ENCODE measurements at regions not wholly inside any gene's neighbourhood (a gene's known extent, or its start where the extent isn't known, plus 50 kb on each side); places are given as distances from the start of the nearest gene placed in this dataset.
"Not testable (repeated sequence)": the region's sequence is repeated elsewhere in the genome, so short reads cannot be mapped to it uniquely, and the experiment has no call there.

DNA sequence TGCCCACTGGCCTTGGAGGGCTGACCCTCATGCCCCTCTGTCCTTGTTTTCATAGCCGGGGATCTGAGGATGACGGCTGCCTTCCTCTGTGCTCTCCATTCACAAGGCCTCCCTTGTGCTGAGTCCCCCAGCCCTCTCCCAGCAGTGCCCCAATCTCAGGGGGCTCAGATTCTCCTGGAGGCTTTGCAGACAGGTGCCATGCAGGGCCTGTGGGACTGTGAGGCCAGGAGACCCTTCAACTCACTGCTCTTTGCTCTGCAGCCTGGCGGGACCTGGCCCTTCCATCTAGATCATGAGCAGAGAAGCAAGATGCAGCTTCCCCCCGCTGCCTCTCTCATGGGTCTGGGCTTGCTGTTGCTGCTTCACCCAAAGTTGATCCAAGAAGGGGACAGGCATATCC is 356.0 kb downstream of the BCL11B start:
- no peak for DNase-seq (ENCODE audit: low read depth)

DNA sequence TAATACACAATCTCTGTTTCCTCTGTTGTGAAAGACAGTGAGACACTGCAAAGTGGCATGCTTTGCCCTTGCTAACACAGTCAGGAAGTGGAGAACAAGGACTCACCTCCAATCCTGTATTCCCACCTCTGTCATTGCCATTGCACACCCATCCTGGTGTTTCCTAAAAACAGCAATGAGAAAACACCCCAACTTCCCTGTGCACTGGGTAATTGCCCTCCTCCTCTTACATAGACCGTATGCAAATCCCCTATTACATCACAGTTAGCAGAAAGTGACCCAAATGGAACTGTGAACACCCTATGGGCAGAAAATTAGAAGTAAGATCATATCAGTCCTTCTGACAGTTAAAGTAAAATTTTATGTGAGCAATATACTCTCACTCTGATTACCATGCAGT is 355.5 kb downstream of the BCL11B start:
- DNase-seq (ENCODE audit: low read depth): no peak

DNA sequence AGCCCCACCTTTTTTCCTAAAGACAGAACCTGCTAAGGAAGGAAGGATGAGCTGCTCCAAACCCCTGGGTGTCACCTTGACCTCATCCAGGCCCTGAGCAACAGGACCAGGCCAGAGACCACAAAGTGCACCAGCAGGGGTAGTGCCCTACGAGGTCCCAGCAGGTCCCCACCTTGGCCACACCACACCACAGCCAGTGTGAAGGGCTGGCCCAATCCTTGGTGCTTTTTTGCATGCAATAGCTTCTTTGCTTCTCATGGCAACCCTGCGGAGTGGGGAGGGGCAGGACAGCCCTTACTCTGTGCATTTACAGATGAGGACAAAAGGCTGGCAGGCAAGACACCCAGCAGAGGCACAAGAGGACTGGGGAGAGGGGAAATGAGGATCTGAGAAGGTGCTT is 352.6 kb downstream of the BCL11B start:
- DNase-seq (ENCODE audit: low read depth): no peak

GRCh38 chr14:98921306-98921705 is 350.7 kb downstream of the BCL11B start:
- DNase-seq (ENCODE audit: low read depth): not testable (repeated sequence)

GRCh38 chr14:98923596-98923995 is 348.4 kb downstream of the BCL11B start:
- no peak for DNase-seq (ENCODE audit: low read depth)

GRCh38 chr14:98924046-98924445 is 348.0 kb downstream of the BCL11B start:
- no peak for DNase-seq (ENCODE audit: low read depth)

DNA sequence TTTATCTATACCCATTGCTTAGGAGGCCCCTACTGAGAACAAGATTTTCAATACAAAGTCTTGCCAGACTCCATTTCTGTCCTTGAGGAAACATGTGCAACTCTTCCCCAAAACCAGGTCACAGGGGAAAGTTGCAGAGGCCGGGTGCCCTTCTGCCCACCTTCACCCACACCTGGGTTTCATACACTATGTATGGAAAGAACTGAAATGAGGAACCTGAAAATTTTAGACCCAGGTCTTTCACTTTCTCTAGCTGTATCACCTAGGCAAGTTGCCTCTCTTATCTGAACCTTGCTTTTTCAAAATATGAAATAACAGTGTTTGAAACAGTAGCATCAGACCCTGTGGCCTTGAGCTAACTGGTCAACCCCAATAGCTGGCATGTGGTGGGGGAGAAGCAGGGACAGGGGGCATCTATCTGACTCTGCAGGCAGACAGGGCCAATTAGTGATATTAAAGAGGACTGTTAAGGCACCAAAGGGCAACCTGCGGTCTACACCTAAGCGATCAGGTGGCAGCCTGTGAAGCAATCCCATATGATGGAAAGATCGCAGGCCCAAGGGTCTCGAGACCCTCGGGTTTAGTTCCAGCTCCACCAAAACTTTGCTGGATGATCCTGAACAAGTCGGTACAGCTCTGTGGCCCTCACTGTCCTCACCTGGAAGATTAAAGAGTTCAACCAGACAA is 346.5 kb downstream of the BCL11B start:
- DNase-seq (ENCODE audit: low read depth): no peak

DNA sequence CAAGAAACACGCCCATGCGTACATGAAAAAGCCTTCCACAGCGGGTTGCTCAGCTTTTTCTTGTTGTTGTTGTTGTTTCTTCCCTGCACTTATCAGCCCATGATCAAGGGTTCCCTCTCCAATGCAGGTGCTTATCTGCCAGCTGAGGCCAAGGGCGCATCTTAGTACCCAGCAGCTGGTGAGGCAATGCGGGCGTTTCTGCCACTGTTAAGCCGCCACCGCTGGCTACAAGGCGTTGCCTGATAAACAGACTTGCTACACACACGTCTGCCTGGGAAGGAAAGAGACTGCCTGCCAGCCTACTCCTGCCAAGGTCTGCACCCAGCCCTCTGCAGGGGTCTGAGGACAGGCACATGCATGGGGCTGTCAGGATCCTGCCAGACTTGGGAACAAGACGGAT is 345.9 kb downstream of the BCL11B start:
- no peak for DNase-seq (ENCODE audit: low read depth)

GRCh38 chr14:98926801-98927200 is 345.2 kb downstream of the BCL11B start:
- DNase-seq (ENCODE audit: low read depth): no peak

DNA sequence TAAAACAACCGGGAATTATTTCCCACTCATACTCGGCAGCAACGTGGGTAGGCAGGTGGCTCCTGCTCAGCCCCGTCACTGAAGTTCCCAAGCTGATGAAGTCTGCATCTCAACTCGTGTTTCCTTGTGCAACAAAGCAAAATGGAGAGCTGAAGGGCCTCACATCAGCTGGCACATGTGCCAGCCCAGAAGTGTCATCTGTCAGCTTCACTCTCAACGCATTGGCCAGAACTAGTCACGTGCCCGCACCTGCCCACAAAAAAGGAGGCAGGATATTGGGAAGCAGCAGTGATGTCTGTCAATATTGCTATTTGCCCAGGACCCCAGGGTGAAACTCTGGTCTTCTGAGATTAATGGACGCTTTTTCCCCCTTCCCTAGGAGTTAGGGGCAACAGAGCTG is 344.0 kb downstream of the BCL11B start:
- DNase-seq (ENCODE audit: low read depth): no peak

DNA sequence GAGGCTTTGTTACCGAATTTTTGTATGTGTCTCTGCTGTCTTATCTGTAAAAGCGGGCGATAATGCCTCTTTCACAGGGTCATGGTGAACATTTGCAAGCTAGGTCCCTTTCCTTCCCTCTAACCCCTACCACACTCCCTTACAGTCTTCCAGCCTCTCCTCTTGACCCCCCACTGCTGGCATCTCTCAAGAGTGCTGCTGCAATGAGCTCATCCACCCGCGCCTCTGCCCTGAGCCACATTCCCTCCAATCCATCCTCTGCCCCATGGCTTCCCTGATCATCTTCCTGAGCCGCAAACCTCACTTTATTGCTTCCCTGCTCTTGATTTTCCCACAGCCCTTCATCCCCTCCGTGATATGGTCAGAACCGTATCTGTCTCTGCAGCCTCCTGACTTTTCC is 343.6 kb downstream of the BCL11B start:
- no peak for DNase-seq (ENCODE audit: low read depth)

DNA sequence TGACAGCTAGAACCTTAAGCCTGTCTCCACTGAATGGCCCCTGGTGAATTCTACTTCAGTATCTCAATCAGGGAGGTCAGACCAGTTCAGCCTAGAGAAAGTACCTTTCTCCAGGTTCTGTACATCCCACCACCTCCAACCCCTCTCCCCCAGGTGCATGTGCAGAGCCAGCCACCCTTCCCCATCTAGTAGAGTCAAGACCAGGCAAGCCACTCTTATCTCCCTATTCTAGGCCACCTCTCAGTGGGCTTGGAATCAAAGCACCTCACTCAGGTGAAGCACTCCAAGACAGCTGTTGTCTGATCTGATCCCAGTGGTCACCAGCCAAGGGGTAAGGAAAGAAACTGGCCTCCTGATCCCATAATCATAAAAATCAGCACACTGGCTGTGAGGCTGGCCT is 340.9 kb downstream of the BCL11B start:
- no peak for DNase-seq (ENCODE audit: low read depth)

DNA sequence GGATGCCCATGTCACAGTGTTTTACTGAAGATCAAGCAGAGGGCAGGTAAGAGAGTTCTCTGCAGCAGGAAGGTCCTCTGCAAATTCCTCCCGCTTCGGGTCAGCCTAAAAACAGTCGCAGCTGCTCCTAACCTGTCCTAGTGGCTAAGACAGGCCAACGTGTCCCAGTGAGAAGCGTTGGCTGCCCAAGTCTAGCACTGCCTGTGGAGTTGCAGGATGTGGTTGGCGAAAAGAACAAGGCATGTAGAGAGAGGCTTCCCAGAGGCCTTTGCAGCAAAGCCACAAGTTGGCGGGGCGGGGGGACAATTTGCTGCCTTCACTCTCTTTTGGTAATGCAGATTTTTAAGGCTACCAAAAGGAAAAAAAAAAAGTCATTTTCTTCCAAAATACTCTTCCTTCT is 340.1 kb downstream of the BCL11B start:
- DNase-seq (ENCODE audit: low read depth): no peak

GRCh38 chr14:98932431-98933325 is 339.3 kb downstream of the BCL11B start:
- DNase-seq (ENCODE audit: low read depth): no peak

DNA sequence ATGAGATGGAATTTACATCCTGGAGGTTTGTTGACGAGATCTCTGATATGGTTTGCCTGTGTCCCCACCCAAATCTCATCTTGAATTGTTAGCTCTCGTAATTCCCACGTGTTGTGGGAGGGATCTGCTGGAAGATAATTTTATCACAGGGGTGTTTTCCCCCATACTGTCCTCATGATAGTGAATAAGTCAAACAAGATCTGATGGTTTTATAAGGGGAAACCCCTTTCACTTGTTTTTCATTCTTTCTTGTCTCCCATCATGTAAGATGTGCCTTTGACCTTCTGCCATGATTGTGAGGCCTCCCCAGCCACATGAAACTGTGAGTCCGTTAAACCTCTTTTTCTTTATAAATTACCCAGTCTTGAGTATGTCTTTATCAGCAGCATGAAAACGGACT is 337.4 kb downstream of the BCL11B start:
- DNase-seq (ENCODE audit: low read depth): not testable (repeated sequence)

DNA sequence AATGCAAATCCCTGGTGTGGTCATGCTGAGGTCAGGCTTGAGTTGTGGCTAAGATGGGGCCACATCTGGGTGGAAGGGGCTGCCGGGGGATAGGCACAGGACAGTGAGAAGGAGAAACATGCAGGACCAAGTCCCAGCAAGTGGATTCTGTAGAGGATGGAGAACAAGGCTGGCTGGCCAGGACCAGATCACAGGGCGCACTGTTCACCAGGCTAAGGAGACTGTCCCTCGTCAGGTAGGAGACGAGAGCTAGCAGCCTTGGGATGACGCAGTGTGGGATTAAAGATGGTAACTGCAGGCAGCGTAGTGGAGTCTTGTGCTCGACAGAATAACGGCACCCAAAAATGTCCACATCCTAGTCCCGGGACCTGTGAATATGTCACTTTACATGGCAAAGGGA is 336.1 kb downstream of the BCL11B start:
- DNase-seq (ENCODE audit: low read depth): no peak

DNA sequence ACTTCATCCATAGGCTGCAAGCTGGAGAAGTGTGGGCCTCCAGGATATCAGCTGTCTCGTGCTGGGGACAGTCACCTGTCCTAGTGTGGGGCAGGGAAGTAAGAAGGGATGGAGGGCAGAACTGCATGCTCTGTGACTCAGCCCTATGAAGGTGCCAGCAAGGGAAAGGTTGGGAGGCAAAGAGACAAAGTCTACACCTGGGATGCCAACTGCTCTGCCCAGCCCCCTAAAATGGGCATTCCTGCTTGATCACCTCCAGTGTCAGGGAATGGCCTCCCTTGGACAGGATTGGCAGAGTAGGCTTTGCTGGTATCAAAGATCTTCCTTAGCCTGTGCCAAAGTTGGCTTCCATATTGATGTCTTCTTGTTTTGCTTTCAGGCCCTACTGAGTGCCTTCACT is 335.0 kb downstream of the BCL11B start:
- no peak for DNase-seq (ENCODE audit: low read depth)

DNA sequence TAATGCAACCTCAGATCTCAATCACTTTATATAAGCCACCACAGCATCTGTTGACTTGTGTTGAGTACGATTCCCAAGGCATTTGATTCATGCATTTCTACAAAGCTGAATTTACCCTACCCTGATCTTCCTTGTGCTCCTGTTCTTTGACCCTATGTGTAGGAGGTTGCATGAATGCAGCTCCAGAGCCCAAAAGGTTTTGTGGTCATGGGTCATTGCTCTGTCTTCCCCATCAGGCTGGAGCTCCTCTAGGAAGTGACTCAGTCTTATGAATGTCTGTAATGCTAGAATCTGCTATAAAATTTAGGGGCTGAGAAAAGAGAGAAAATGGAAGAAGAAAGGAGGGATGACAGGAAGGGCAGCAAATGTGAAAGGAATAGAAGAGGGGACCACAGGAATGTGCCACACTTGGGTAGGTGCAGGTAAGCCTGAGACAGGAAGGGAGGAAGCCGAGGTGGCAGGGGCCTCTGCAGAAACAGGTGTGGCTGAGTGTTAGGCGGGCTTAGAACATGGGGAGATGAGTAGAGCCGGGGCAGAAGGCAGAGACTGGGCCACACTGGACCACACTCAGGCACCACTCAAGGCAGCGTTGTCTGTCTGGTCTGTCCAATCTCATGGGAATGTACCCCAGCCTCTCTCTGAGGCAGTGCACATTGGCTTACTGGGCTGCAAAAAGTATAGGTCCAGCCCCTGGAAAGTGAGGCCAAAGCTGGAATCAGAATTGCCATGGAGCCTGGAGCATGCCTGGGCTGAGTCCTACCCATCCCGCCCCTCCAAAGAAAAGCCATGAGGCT is 334.1 kb downstream of the BCL11B start:
- no peak for DNase-seq (ENCODE audit: low read depth)

GRCh38 chr14:98940693-98941437 is 331.1 kb downstream of the BCL11B start:
- no peak for DNase-seq (ENCODE audit: low read depth)

DNA sequence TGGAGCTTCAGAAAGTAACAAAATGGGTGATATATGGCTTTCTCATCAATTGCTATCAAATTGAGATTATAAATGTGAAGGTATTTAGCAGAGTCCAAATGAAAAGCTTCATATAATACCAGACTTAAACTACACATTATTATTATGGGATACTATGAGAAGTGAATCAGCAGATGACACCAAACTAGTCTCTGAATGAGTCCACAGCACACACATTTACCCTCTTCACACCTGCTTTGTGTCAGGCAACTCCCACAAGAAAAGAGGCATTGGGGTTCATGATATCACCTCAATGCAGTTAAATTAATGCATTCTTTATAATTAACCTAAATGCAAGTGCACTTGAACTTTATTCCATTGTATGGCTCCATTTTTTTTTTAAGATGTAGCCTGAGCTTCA is 330.5 kb downstream of the BCL11B start:
- no peak for DNase-seq (ENCODE audit: low read depth)

- DNase-seq (ENCODE audit: low read depth): no peak
Measured at GRCh38 chr14:98943907-98944306, 328.1 kb downstream of the BCL11B start.

GRCh38 chr14:98944989-98945388 is 327.0 kb downstream of the BCL11B start:
- DNase-seq (ENCODE audit: low read depth): no peak

Measured in fibroblast of the conjunctiva (primary cell).